Endodermal cell (in vitro differentiated cells): ENCODE measurements at regions not wholly inside any gene's neighbourhood (a gene's known extent, or its start where the extent isn't known, plus 50 kb on each side); places are given as distances from the start of the nearest gene placed in this dataset.

ENCODE experiments used
- DNase-seq: peaks from one replicate; pipeline ENCODE4 v3.0.0-alpha.2; 2017
- H3K27ac ChIP-seq: 2 replicates; pipeline ENCODE4 v1.5.1; 2013; ENCODE audit warnings: mild to moderate bottlenecking, low read depth, low read length, moderate library complexity
- H3K27me3 ChIP-seq: 2 replicates; pipeline ENCODE4 v1.6.1; 2013; ENCODE audit warnings: mild to moderate bottlenecking, low read length, moderate library complexity; ENCODE audit not compliant: insufficient read depth, control insufficient read depth, poor library complexity, severe bottlenecking
- H3K36me3 ChIP-seq: 2 replicates; pipeline ENCODE4 v1.7.0; 2013; ENCODE audit warnings: mild to moderate bottlenecking, low read length, moderate library complexity; ENCODE audit not compliant: control insufficient read depth, insufficient read depth
- H3K4me1 ChIP-seq: one replicate; pipeline ENCODE4 v1.7.0; 2013; ENCODE audit warnings: low read length; ENCODE audit not compliant: control insufficient read depth, insufficient read depth
- H3K4me3 ChIP-seq: 2 replicates; pipeline ENCODE4 v1.5.1; 2013; ENCODE audit warnings: mild to moderate bottlenecking, low read length, moderate library complexity
- H3K9ac ChIP-seq: 2 replicates; pipeline ENCODE4 v1.6.1; 2013; ENCODE audit warnings: mild to moderate bottlenecking, low read length, moderate library complexity; ENCODE audit not compliant: poor library complexity, severe bottlenecking; ENCODE audit errors: extremely low read depth
- H3K9me3 ChIP-seq: 2 replicates; pipeline ENCODE4 v1.6.1; 2013; ENCODE audit warnings: mild to moderate bottlenecking, low read length, moderate library complexity; ENCODE audit not compliant: control insufficient read depth
- H3K27ac Mint-ChIP-seq: 2 replicates; pipeline ENCODE4 v1.8.0; 2020; ENCODE audit warnings: mixed read lengths
- H3K27me3 Mint-ChIP-seq: 2 replicates; pipeline ENCODE4 v1.8.0; 2021; ENCODE audit warnings: mild to moderate bottlenecking, mixed read lengths; ENCODE audit not compliant: insufficient read depth
- H3K36me3 Mint-ChIP-seq: 2 replicates; pipeline ENCODE4 v1.8.0; 2020; ENCODE audit warnings: low read depth, mixed read lengths
- H3K4me1 Mint-ChIP-seq: 2 replicates; pipeline ENCODE4 v1.8.0; 2020; ENCODE audit warnings: mixed read lengths
- H3K4me3 Mint-ChIP-seq: 2 replicates; pipeline ENCODE4 v1.8.0; 2020; ENCODE audit warnings: mild to moderate bottlenecking, moderate library complexity, mixed read lengths
- H3K9me3 Mint-ChIP-seq: 2 replicates; pipeline ENCODE4 v1.8.0; 2020; ENCODE audit warnings: mild to moderate bottlenecking, mixed read lengths
- CTCF ChIP-seq: fragments of 200-600 bp; sonication (generic); conservative IDR thresholded peaks from 2 replicates; pipeline ENCODE4 v1.5.0; 2021; ENCODE audit warnings: antibody characterized with exemption, mild to moderate bottlenecking
- WGBS, 2 experiments: methylation state at CpG; one replicate each; pipeline versions ENCODE4 v1.1.5 to v1.1.7; 2013; ENCODE audit warnings: missing lambda C conversion rate in 2 of 2, mixed read lengths in 1 of 2; ENCODE audit not compliant: insufficient coverage in 1 of 2, insufficient read length in 1 of 2; 5-methylcytosine and 5-hydroxymethylcytosine counted together

- no peaks in the 10 kb centered on the region for H3K4me1 ChIP-seq
- Mint-ChIP-seq H3K4me3 (no peak overlapping the region), H3K27ac (no peak overlapping the region), H3K36me3 (no peaks in the 10 kb centered on the region), H3K9me3 (no peaks in the 10 kb centered on the region), H3K27me3 (no peaks in the 10 kb centered on the region), H3K4me1 (peaks cover 24% of the 10 kb centered on the region)
- no peaks in the 10 kb centered on the region for H3K36me3 ChIP-seq
- no peak overlapping the region for H3K9ac ChIP-seq
- TF ChIP-seq CTCF = no peak
- 81 to 91% methylated on average over 3 to 4 of the region's 4 CpGs for WGBS, 2 experiments
- H3K27me3 ChIP-seq = no peaks in the 10 kb centered on the region
- no peaks in the 10 kb centered on the region for H3K9me3 ChIP-seq
- no peak overlapping the region for H3K4me3 ChIP-seq
- H3K27ac ChIP-seq = no peak overlapping the region
- no peak for DNase-seq
Observed at GRCh38 chr5:100641833-100642232, 106.7 kb downstream of the FAM174A start.

GRCh38 chr5:100643473-100643872 is 108.3 kb downstream of the FAM174A start:
- Mint-ChIP-seq H3K9me3 (no peaks in the 10 kb centered on the region), H3K27ac (no peak overlapping the region), H3K4me1 (peaks cover 29% of the 10 kb centered on the region), H3K27me3 (no peaks in the 10 kb centered on the region), H3K36me3 (no peaks in the 10 kb centered on the region), H3K4me3 (no peak overlapping the region)
- Histone ChIP-seq H3K9me3 (no peaks in the 10 kb centered on the region), H3K4me3 (no peak overlapping the region), H3K9ac (no peak overlapping the region), H3K4me1 (peaks cover 7% of the 10 kb centered on the region), H3K27ac (peak overlapping the region; percentile 66), H3K27me3 (no peaks in the 10 kb centered on the region), H3K36me3 (no peaks in the 10 kb centered on the region)
- no peak for DNase-seq
- WGBS, 2 experiments = 76 to 100% methylated on average over 2 of the region's 2 CpGs
- TF ChIP-seq CTCF = no peak

GRCh38 chr5:100644185-100644584 is 109.0 kb downstream of the FAM174A start:
- no peaks in the 10 kb centered on the region for H3K27me3 ChIP-seq
- no peaks in the 10 kb centered on the region for H3K36me3 Mint-ChIP-seq
- H3K9me3 ChIP-seq = no peaks in the 10 kb centered on the region
- H3K9me3 Mint-ChIP-seq = no peaks in the 10 kb centered on the region
- no peak overlapping the region for H3K9ac ChIP-seq
- peak overlapping the region; percentile 44 for H3K27ac ChIP-seq
- no peak for TF ChIP-seq CTCF
- no peaks in the 10 kb centered on the region for H3K36me3 ChIP-seq
- H3K27ac Mint-ChIP-seq = no peak overlapping the region
- H3K4me1 ChIP-seq = peaks cover 7% of the 10 kb centered on the region
- no peaks in the 10 kb centered on the region for H3K27me3 Mint-ChIP-seq
- peaks cover 29% of the 10 kb centered on the region for H3K4me1 Mint-ChIP-seq
- no peak overlapping the region for H3K4me3 ChIP-seq
- 90 to 94% methylated on average over 2 of the region's 2 CpGs for WGBS, 2 experiments
- no peak for DNase-seq
- H3K4me3 Mint-ChIP-seq = no peak overlapping the region
